NCI-H1105 (cell line): ENCODE measurements at regions not wholly inside any gene's neighbourhood (a gene's known extent, or its start where the extent isn't known, plus 50 kb on each side); places are given as distances from the start of the nearest gene placed in this dataset.
"Not testable (repeated sequence)": the region's sequence is repeated elsewhere in the genome, so short reads cannot be mapped to it uniquely, and the experiment has no call there.

Source experiments
- DNase-seq: peaks from one replicate; lab custom pipeline; 2025; lab: John Stamatoyannopoulos, UW

GRCh38 chr7:150107283-150107682, 215.9 kb upstream of the LRRC61 start:
- not testable (repeated sequence) for DNase-seq

DNA sequence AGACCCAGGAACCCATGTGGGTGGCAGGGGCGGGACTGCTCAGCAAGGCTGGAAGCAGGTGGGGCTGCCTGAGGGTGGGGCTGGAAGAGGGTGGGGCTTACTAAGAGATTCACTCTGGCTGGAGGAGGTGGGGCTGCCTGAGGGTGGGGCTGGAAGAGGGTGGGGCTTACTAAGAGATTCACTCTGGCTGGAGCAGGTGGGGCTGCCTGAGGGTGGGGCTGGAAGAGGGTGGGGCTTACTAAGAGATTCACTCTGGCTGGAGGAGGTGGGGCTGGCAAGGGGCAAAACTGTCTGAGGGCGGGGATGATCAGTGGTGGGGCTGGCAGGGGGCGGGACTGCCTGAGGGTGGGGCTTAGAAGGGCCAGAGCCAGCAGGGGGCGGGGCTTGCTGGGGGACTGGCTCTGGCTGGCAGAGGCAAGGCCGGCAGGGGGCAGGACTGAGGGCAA, 212.8 kb upstream of the LRRC61 start:
- not testable (repeated sequence) for DNase-seq

DNA sequence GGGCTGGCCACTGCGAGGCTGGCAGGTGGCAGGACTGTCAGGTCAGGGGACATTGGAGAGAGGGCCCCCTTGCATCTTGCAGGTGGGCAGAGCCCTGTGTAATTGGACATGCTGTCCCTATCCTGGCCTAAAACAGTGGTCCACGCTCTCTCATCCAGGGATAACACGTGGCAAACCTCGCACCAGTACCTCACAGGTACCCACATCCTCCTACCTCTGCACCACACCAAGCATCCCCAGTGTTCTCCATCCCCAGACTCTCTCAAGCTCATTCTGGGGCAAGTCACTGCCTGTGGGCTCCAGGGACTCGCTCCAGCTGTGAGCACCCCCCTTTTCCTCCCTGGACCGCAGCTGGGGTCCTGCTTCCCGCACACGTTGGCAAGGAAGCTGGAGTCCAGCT, 212.3 kb upstream of the LRRC61 start:
- DNase-seq, result not testable (repeated sequence)

GRCh38 chr7:150111373-150112139, 211.6 kb upstream of the LRRC61 start:
- not testable (repeated sequence) for DNase-seq

DNA sequence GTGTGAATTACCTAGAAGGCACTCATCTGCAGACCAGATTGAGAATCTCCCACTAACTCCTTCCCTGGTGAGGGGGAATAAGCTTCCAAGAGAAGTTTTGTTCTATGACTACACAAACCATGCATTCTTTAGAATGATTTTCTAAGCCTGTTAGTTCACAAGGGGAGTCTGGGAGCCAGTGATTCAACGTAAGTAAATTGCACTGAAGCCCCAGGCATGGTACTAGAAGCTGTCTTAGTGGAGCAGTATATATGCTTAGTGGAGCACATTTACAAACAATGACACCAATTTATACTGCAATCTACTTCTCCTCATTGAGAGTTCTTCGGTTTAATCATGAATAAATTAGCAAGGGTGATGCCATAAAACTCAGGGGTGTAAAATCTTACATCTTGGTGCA, 209.9 kb upstream of the LRRC61 start:
- not testable (repeated sequence) for DNase-seq

DNA sequence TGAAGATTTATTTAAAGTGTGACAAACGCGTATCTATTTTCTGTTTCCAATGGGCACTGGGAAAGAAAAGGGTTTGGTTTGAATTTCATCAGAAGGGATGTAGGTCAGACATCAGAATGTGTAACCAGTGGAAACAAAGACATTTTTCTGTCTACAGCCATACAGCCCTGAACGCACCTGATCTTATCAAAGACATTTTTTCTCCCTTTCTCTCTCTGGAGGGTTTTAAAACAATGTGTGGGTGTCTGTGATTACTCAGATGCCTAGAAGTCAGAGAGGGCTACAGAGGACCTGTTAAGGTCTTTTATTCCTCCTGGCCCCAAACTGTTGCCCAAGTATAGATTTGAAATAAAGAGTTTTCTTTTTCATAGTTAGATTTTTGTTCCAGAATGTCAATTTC, 208.6 kb upstream of the LRRC61 start:
- DNase-seq, result not testable (repeated sequence)

DNA sequence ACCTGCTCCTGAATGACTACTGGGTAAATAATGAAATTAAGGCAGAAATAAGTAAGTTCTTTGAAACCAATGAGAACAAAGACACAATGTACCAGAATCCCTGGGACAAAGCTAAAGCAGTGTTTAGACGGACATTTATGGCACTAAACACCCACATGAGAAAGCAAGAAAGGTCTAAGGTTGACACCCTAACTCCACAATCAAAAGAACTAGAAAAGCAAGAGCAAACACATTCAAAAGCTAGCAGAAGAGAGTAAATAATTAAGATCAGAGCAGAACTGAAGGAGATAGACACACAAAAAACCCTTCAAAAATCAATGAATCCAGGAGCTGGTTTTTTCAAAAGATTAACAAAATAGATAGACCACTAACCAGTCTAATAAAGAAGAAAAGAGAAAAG, 203.2 kb upstream of the LRRC61 start:
- DNase-seq, result not testable (repeated sequence)

DNA sequence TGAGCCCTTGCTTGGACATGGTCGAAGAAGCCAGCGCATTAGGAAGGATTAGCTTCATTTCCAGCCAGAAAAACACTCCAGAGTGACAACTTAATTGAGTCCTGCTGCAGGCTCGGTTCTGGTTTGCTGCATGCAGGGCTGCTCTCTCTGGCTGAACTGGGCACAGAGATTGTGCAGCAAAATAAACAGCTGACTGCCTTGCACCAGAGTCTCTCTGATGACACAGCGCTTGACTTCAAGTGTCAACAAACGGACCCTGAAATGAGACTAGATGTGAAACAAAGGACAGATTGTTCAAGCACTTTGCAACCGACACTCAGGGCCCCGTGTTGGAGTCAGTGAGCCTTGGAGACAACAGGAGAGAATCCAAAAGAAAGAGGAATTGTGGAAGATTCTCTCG, 197.3 kb upstream of the LRRC61 start:
- DNase-seq, result not testable (repeated sequence)

DNA sequence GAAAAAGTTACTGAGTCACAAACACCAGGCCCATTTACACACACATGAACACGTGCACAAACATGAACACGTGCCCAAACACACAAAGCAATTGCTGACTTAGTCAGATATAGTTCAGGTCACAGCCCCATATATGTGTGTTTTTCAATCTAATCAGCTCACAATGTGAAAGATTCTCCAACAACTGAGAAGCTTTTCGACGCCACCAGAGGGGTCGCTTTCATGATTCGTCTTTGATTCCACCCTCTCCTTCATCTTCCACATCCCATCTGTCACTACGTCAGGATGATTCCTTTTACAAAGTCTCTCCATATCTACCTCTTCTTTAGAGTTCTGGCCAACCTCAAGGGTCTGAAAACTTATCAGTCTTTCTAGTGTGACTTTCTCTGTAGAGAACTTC, 188.7 kb upstream of the LRRC61 start:
- DNase-seq, result not testable (repeated sequence)

- not testable (repeated sequence) for DNase-seq
These were observed 187.4 kb upstream of the LRRC61 start for GRCh38 chr7:150135620-150136190.

DNA sequence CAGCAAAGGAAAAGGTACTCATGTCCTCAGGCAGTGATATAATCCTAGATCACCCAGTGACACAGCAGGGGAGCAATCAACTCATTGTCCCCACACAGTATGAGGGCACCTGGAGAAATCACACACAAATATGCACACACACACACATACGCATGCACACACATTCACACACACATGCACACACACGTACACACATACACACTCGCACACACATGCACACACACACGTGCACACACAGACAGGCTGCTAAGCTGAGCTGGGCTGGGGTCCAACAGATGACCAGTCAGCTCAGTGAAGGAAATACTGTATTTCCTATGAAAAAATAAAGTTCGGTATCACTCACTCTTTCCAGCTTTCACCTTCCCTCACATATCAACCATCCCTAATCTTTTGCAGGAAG, 183.3 kb upstream of the LRRC61 start:
- not testable (repeated sequence) for DNase-seq

DNA sequence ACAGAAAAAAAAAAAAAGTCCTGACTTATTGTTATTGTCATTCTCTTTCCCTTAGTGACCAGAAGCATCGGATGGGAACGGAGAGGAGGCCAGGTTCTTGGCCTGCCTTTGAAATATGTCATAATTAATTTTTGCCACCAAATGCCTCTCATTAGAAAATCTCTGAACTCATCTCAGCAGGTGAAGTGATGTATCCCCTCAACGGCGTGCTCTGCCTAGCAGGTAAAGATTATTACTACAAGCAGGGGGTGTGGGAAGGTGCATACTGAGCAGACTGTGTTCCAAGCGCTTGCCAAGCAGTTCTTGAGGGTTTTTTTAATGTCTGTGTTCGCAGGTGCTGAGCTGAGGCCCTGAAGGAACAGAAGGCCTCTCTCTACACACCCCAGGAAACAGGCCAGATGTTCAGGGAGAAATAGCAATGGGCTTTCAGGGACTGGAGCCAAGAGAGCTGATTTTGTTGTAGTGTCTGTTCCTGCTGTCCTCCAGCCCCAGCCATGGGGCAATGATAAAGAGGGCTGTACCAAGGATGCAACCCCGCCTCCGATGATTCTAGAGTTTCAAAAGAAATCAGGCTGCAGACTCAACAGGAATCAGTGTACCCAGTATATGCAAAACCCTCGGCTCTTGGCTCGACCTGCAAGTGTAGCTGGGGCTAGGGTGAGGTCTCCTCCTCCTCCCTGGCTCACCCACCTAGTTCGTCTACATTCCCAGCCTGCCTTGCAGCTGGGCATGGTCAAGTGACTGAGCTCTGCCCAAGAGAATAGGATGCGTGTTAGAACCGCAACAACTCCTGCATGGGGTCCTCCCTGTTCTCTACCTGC, 181.4 kb upstream of the LRRC61 start:
- not testable (repeated sequence) for DNase-seq

DNA sequence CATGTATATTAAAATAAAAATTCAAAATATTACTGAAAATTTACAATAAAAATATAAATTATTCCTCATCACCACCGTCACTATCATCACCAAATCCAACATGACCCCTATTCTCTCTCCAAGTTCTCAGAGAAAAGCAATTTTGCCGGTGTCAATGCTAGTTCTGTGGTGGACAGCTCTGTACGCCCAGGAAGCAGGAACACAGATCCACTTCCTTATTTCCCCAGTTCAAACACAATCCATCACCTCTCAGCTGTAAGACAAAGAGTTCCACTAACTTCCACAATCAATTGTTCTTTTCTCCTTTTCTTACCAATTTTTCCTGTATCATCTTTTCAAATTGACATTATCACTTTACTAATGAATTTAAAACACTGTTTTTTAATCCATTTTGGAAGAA, 177.0 kb upstream of the LRRC61 start:
- DNase-seq, result not testable (repeated sequence)

DNA sequence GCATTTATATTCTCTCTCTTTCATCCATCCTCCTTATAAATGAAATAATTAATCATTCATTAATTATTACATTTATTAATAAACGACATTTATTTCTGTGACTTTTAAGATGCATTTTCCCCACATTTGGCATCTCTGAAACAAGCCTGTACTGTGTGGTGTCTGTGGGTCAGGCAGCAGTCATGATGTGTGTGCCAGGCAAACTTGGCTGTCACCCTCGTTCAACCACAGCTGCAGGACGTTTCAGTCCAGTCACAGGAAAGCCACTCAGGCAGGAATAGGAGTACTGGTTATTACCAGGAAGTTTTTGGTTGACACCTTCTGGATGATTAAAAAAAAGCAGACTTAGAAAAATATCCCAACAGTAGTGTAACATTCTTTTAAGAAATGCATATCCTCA, 175.6 kb upstream of the LRRC61 start:
- DNase-seq, result not testable (repeated sequence)

GRCh38 chr7:150156015-150156414, 167.1 kb upstream of the LRRC61 start:
- DNase-seq, result not testable (repeated sequence)

DNA sequence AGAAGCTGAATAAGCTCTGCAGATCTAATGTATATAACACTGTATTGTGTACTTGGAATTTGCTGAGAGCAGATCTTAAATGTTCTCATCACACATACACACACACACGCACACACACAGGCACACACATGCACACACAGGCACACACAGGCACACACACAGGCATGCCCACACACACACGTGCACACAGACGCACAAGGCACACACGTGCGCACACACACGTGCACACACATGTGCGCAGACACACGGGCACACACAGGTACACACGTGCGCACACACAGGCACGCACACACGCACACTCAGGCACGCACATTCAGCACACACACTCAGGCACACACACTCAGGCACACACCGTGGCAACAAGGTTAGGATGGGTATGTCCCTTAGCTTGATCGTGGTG, 164.5 kb upstream of the LRRC61 start:
- not testable (repeated sequence) for DNase-seq

DNA sequence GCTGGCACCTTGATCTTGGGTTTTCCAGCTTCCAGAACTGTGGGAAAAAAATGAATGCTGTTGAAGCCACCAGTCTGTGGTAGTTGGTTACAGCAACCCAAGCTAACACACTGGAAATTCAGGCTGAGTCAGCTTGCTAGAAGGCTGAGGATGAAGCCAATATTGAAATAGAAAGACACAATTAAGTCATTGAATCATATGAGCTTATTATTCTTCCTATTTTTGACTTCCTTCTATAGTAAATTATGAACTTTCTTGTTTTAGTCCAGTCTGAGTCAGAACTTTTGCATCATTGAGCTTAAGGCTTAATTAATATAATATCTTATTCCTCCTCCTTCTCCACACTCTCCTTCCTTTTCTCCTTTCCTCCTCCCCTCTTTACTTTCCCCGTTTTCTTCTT, 153.6 kb upstream of the LRRC61 start:
- not testable (repeated sequence) for DNase-seq

DNA sequence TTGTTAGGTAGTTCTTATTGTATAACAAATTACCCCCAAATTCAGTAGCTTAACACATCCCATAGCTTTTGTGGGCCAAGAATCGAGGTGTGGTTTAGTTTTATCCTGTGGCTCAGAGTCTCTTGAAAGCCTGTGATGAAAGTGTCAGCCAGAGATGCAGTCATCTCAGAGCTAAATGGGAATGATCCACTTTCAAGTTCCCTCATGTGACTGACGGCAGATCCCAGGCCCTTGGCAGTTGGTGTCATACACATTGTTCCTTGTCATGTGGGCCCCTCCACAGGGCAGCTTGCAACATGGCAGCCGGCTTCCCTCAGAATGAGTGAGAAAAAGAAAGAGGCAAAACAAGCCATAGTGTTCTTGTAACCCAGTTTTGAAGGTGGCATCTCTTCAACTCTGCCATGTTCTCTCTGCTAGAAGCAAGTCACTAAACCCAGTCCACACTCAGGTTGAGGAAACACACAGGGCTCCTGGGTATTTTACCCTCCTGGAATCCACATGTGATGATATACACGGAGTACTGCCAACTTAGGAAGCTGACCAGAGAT, 153.1 kb upstream of the LRRC61 start:
- DNase-seq, result not testable (repeated sequence)

DNA sequence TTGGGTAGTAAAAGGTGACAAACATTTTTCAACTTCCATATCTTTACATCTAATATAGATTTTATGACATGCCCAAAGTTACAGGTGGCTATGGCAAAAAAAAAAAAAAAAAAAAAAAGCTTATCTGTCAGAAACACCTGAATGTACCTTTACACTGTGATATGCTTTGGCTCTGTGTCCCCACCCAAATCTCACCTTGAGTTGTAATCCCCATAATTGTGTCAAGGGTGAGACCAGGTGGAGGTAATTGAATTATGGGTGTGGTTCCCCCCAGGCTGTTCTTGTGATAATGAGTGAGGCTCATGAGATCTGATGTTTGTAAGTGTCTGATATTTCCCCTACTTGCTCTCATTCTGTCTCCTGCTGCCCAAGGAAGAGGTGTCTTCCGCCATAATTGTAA, 139.6 kb upstream of the LRRC61 start:
- DNase-seq, result not testable (repeated sequence)

- not testable (repeated sequence) for DNase-seq
These were observed 133.2 kb upstream of the LRRC61 start for GRCh38 chr7:150189963-150190362.

GRCh38 chr7:150192541-150192940, 130.6 kb upstream of the LRRC61 start:
- DNase-seq, result not testable (repeated sequence)

- not testable (repeated sequence) for DNase-seq
These were observed 129.3 kb upstream of the LRRC61 start for GRCh38 chr7:150193866-150194265.
